ENCODE measurements at regions not wholly inside any gene's neighbourhood (a gene's known extent, or its start where the extent isn't known, plus 50 kb on each side); places are given as distances from the start of the nearest gene placed in this dataset.

- H3K36me3 ChIP-seq = no peaks in the 10 kb centered on the region
- DNase-seq (ENCODE audit: low read depth in 1 of 2, low spot score in 1 of 2) = peak in 1 of 2 donors; percentile 18
- no peaks in the 10 kb centered on the region for H3K27me3 ChIP-seq
- H3K4me1 ChIP-seq (ENCODE audit: low read depth) = peaks cover 41% of the 10 kb centered on the region
- no peak overlapping the region for H3K27ac ChIP-seq
- H3K9me3 ChIP-seq (ENCODE audit: low read depth) = no peaks in the 10 kb centered on the region
- TF ChIP-seq CTCF (IDR thresholded peaks at IDR 0.05; ENCODE audit: low read depth, low read length) = no peak
- H3K4me3 ChIP-seq = no peak overlapping the region
These were observed 65.3 kb downstream of the KCNF1 start for GRCh38 chr2:10977003-10977402.

- DNase-seq (ENCODE audit: low read depth in 1 of 2, low spot score in 1 of 2) = peak; percentile 30 to 35
- Histone ChIP-seq H3K27me3 (no peaks in the 10 kb centered on the region), H3K36me3 (no peaks in the 10 kb centered on the region), H3K27ac (peak overlapping the region; percentile 3), H3K9me3 (ENCODE audit: low read depth) (no peaks in the 10 kb centered on the region), H3K4me3 (no peak overlapping the region), H3K4me1 (ENCODE audit: low read depth) (peaks cover 41% of the 10 kb centered on the region)
- TF ChIP-seq CTCF (IDR thresholded peaks at IDR 0.05; ENCODE audit: low read depth, low read length) = no peak
These were observed 65.9 kb downstream of the KCNF1 start for GRCh38 chr2:10977621-10978020.

GRCh38 chr2:10978090-10978670 lies 66.4 kb downstream of the KCNF1 start:
- H3K27ac ChIP-seq = peak overlapping the region; percentile 3
- DNase-seq (ENCODE audit: low read depth in 1 of 2, low spot score in 1 of 2) = peak in 1 of 2 donors; percentile 43
- H3K4me1 ChIP-seq (ENCODE audit: low read depth) = peaks cover 41% of the 10 kb centered on the region
- H3K9me3 ChIP-seq (ENCODE audit: low read depth) = no peaks in the 10 kb centered on the region
- no peaks in the 10 kb centered on the region for H3K27me3 ChIP-seq
- no peak overlapping the region for H3K4me3 ChIP-seq
- TF ChIP-seq CTCF (IDR thresholded peaks at IDR 0.05; ENCODE audit: low read depth, low read length) = no peak
- no peaks in the 10 kb centered on the region for H3K36me3 ChIP-seq

- no peaks in the 10 kb centered on the region for H3K27me3 ChIP-seq
- peak in 1 of 2 donors; percentile 67 for DNase-seq (ENCODE audit: low read depth in 1 of 2, low spot score in 1 of 2)
- no peaks in the 10 kb centered on the region for H3K9me3 ChIP-seq (ENCODE audit: low read depth)
- H3K27ac ChIP-seq = peak overlapping the region; percentile 4
- peaks cover 46% of the 10 kb centered on the region for H3K4me1 ChIP-seq (ENCODE audit: low read depth)
- H3K36me3 ChIP-seq = no peaks in the 10 kb centered on the region
- TF ChIP-seq CTCF (IDR thresholded peaks at IDR 0.05; ENCODE audit: low read depth, low read length) = no peak
- no peak overlapping the region for H3K4me3 ChIP-seq
These were observed 68.3 kb downstream of the KCNF1 start for GRCh38 chr2:10980071-10980470.

DNA sequence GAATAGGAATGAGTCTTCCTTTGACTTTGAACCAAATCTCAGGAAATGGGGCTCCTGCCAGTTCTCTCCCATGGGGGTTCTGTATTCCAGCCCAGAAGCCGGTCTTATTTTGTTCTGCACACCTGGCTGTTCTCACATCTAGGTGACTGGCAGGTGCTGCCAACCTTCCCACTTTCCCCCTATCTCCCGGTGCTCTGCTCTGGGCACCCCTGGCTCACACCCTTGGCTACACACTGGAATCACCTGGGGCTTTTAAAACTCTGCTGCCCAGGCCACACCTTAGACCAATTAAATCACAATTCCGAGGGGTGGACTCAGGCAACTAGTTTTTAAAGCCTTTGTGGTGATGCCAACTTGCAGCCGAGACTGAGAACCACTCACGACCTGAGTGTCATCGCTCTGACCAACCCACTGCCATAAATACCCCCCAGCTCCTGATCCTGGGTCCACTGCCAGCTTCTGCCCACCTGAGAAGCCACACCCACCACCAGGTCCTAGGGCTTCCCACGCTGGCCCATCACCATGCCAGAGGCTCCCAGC lies 69.2 kb downstream of the KCNF1 start:
- H3K4me3 ChIP-seq = no peak overlapping the region
- H3K27me3 ChIP-seq = no peaks in the 10 kb centered on the region
- no peaks in the 10 kb centered on the region for H3K9me3 ChIP-seq (ENCODE audit: low read depth)
- DNase-seq (ENCODE audit: low read depth in 1 of 2, low spot score in 1 of 2) = no peak
- H3K36me3 ChIP-seq = no peaks in the 10 kb centered on the region
- no peak for TF ChIP-seq CTCF (IDR thresholded peaks at IDR 0.05; ENCODE audit: low read depth, low read length)
- no peak overlapping the region for H3K27ac ChIP-seq
- H3K4me1 ChIP-seq (ENCODE audit: low read depth) = peaks cover 48% of the 10 kb centered on the region

All from cardiac muscle cell (in vitro differentiated cells and primary cell).